GM12873 (cell line): ENCODE measurements at regions not wholly inside any gene's neighbourhood (a gene's known extent, or its start where the extent isn't known, plus 50 kb on each side); places are given as distances from the start of the nearest gene placed in this dataset.

Source experiments
- CTCF ChIP-seq: IDR thresholded peaks from 2 replicates; pipeline ENCODE4 v1.5.1; 2012; ENCODE audit warnings: low read depth, mild to moderate bottlenecking, moderate library complexity, low read length, control low read depth; ENCODE audit not compliant: insufficient read depth; ENCODE audit errors: missing control alignments

DNA sequence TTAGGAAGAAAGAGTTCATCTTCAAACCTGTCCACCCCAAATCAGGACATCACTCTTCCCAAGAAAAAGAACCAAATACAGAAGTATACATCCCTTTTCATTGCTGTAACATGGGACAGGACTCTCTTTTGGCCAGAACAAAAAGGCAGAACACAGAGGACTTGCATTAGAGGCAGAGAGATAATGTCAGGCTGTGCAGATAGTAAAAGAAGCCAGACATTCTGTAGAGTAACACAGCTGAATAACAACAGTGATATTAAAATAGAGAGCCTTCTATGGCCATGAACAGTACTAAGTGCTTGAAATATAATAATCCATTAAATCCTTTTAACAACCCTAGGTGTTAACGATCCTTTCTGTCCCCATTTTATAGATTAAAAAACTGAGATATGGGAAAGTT lies 437.2 kb downstream of the NFIB start:
- no peak for TF ChIP-seq CTCF

- no peak for TF ChIP-seq CTCF
Measured at GRCh38 chr9:13873203-13873602, 440.7 kb downstream of the NFIB start.

DNA sequence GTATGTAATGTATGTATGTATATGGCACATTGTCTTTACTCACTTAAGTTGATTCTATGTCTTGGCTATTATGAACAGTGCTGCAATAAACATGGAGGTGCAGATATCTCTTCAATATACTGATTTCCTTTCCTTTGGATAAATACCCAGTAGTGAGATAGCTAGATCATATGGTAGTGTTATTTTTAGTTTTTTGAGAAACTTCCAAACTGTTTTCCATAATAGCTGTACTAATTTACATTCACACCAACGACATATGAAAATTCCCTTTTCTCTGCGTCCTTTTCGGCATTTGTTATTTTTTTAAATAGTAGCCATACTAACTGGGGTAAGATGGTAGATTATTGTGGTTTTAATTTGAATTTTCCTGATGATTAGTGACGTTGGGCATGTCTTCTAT lies 445.6 kb downstream of the NFIB start:
- no peak for TF ChIP-seq CTCF

- TF ChIP-seq CTCF: no peak
Measured at GRCh38 chr9:13865869-13866268, 448.1 kb downstream of the NFIB start.

DNA sequence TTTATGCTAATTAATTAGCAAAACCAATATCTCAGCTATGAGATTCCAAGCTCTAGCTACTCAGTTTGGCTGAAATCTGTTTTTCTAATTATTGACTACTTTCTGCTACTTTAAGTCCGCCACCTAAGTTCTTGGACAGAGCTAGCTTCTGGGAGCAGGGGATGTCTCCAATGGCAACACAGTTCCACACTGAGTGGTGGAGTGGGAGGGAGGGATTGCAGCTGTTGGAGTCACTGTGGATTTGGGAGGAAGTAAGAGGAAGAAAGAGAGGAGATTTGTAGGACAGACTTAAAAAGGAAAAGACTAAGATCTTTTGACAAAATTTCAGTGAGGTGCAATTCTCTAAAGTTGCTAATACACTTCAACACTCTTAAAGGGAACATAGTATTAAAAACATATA lies 450.8 kb downstream of the NFIB start:
- TF ChIP-seq CTCF: no peak

DNA sequence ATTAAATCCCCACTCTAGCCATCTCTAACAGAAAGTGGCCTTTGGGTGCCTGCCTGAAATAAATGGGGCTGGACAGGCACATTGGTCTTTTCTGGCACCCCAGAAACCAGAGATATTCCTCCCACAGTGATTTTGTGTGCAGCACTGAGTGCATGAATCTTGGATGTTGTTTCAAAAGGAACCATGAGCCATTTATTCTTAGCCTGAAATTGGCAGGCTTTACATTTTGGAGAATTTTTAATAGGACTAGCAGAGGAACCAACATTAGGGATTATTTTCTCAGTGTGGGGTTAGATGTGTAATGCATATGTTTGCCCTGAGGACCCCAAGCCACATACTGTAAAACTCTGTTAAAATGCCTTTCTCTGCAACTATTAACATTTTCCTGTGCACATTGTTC lies 451.3 kb downstream of the NFIB start:
- no peak for TF ChIP-seq CTCF

GRCh38 chr9:13860946-13861640 lies 452.8 kb downstream of the NFIB start:
- TF ChIP-seq CTCF: no peak
